GM21723 (cell line): ENCODE measurements at regions not wholly inside any gene's neighbourhood (a gene's known extent, or its start where the extent isn't known, plus 50 kb on each side); places are given as distances from the start of the nearest gene placed in this dataset.
A peak's percentile ranks its signal among the peaks of the same experiment; 100 is the strongest.

Experiments used
- ATAC-seq: cut with Tn5 transposase; IDR thresholded peaks from one replicate; pipeline ENCODE4 v1.9.1; 2021; ENCODE audit warnings: mild to moderate bottlenecking, moderate library complexity; ENCODE audit not compliant: unreplicated experiment

GRCh38 chr18:22839340-22839821, 93.7 kb upstream of the RBBP8 start:
- ATAC-seq, result peak; percentile 54

DNA sequence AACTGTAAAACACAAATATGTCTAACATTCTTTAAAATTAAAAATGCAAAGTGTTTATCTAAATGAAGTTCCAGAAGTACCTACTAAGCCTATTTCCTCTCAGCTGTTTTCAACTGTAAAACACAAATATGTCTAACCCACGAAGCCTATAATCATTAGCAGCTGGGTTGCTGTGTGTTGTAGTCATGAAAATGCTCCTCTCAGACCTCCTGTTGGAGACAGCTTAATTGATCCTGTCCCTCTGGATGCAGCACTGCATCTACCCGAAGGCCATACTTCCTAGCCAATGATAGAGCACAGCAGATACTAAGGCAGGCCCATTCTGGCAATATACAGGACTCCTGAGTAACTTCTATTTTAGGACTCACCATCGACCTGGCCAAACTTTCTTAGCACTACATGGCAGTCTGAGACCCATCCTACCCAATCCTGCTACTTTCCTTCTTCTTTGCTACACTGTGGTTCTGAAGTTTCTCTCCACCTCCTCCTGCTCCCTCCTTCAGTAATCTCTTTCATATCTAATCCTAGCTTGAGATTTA, 92.5 kb upstream of the RBBP8 start:
- ATAC-seq, result no peak

DNA sequence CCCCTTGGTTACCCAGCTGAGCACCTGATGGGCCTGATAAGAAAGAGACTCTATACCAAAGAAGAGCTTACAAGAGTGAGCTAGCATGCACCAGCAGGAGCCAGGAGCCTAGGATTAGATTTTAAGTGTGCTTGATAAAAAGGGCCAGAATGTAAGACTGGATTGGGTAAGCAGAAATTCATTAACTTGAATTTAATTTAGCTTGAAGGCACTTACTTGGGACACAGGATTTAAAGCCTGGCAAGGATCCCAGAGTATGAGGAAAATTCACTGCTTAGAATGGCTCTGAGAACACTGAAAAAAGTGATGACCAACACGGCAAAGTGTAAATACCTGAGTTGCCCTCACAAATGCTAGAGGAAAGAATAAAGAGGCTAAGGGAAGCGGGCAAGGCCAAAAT, 91.3 kb upstream of the RBBP8 start:
- no peak for ATAC-seq

- no peak for ATAC-seq
Measured at GRCh38 chr18:22844190-22844589, 88.9 kb upstream of the RBBP8 start.

GRCh38 chr18:22844628-22845027, 88.5 kb upstream of the RBBP8 start:
- ATAC-seq, result no peak

GRCh38 chr18:22846088-22846683, 86.9 kb upstream of the RBBP8 start:
- no peak for ATAC-seq

- no peak for ATAC-seq
Measured at GRCh38 chr18:22846697-22847096, 86.4 kb upstream of the RBBP8 start.

- no peak for ATAC-seq
Measured at GRCh38 chr18:22847392-22847791, 85.7 kb upstream of the RBBP8 start.

- no peak for ATAC-seq
Measured at GRCh38 chr18:22847867-22848451, 85.2 kb upstream of the RBBP8 start.

GRCh38 chr18:22848615-22849014, 84.5 kb upstream of the RBBP8 start:
- ATAC-seq, result no peak

GRCh38 chr18:22856870-22857269, 76.3 kb upstream of the RBBP8 start:
- no peak for ATAC-seq

DNA sequence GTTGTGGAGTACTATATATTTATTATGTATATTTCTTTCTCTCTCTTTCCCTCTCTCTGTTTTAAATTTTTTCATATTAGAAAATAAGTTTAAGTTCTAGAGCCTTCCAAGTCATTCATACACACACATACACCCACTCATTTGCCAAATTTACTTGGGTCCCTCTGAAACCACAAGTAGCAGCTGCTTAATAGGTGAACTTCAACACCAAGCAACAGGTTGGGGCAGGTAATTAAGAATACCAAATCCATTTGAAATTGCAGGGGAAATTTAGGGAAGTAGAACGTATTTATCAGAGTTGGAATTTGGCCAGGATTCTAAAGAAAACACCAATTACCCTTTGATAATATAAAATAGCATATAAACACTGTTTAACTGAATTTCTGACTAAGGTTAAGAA, 75.0 kb upstream of the RBBP8 start:
- no peak for ATAC-seq

DNA sequence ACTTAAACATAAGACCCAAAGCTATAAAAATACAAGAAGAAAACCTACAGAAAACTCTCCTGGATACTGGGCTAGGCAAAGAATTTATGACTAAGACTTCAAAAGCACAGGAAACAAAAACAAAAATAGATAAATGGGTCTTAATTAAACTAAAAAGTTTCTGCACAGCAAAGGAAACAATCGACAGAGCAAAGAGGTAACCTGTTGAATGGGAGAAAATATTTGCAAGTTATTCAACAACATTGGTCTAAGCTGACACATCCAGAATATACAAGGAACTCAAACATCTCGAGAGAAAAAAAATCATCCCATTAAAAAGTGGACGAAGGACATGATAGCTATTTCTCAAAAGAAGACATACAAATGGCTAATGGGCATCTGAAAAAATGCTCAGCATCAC, 72.3 kb upstream of the RBBP8 start:
- no peak for ATAC-seq

DNA sequence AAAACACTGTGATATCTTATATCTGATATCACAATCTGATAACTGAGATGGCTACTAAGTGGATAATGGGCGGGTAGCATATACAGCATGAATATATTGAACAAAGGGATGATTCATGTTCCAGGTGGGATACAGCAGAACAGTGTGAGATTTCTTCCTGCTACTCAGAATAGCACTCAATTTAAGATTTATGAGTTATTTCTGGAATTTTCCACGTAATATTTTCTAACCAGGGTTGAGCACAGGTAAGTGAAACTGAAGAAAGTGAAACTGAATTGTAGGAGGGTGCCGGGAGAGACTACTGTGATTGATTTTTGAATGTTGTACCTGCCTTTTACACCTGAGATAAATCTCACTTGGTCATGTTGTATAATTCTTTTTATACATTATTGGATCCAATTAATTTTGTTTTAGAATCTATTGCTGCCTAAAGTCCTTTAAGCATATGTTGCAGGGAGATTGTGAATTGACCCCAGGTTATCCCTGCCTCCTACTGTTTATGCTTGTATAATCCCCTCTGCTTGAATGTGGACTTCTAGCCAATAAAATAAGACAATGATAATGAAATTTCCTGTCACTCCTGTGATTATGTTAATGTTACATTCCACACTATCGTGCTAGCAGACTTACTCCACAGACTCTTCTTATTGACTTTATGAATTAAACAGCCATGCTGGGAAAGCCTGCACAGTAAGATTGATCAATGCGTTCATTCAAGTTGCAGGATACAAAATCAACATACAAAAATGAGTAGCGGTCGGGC, 67.6 kb upstream of the RBBP8 start:
- no peak for ATAC-seq

GRCh38 chr18:22868831-22869230, 64.3 kb upstream of the RBBP8 start:
- ATAC-seq, result no peak

GRCh38 chr18:22871809-22872525, 61.2 kb upstream of the RBBP8 start:
- ATAC-seq, result no peak

DNA sequence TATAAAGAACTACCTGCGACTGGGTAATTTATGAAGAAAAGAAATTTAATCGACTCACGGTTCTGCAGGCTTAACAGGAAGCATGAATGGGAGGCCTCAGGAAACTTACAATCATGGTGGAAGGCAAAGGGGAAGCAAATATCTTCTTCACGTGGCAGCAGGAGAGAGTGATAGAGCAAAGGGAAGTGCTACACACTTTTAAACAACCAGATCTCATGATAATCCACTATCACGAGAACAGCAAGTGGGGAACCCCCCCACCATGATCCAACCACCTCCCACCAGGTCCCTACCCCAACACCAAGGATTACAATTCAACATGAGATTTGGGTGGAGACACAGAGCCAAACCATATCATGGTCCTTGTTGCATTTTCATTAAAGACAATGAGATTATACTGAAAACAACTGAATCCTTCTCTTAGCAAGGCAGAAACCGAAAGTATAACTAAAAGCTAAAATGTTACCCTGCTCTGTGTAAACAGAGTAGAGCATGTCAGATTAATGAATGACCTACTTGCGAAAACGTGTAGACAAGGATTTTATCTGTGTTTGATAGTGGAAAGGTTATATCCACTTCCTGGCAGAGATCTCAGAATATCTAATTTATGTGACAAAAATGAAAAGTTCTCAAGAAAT, 60.1 kb upstream of the RBBP8 start:
- peak; percentile 90 for ATAC-seq

GRCh38 chr18:22879293-22879692, 53.8 kb upstream of the RBBP8 start:
- no peak for ATAC-seq

- no peak for ATAC-seq
Measured at GRCh38 chr18:22882084-22882483, 51.0 kb upstream of the RBBP8 start.

DNA sequence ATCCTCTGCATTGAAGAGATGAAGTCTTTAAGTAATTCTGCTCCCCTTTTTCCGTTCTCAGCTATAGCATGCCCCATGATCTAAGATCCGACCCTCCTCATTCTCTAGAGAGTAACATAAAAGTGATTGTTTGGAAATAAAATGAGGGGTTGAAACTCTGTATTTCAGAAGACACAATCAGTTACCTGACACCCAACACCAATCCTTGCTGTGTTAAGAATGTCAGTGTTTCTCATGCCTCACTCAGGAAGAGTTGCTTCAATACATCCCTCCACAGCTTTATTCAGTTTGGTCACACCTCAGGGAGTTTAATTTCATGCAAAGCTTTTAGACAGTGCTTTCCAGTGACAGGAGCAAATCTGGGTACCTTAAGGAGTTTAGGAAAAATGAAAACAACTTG, 49.9 kb upstream of the RBBP8 start:
- ATAC-seq, result no peak
